Osteocyte (in vitro differentiated cells): ENCODE measurements at regions not wholly inside any gene's neighbourhood (a gene's known extent, or its start where the extent isn't known, plus 50 kb on each side); places are given as distances from the start of the nearest gene placed in this dataset.
"Not testable (repeated sequence)": the region's sequence is repeated elsewhere in the genome, so short reads cannot be mapped to it uniquely, and the experiment has no call there.

Experiments used
- DNase-seq: peaks from one replicate; pipeline ENCODE4 v3.0.0; 2021; ENCODE audit warnings: mixed read lengths; ENCODE audit not compliant: unreplicated experiment; ENCODE audit errors: extremely low spot score
- H3K27ac Mint-ChIP-seq: one replicate; pipeline ENCODE4 v1.8.0; 2021; ENCODE audit warnings: mild to moderate bottlenecking, mixed read lengths; ENCODE audit not compliant: unreplicated experiment
- H3K27me3 Mint-ChIP-seq: one replicate; pipeline ENCODE4 v1.8.0; 2021; ENCODE audit warnings: mixed read lengths; ENCODE audit not compliant: unreplicated experiment
- H3K36me3 Mint-ChIP-seq: one replicate; pipeline ENCODE4 v1.8.0; 2021; ENCODE audit warnings: mixed read lengths; ENCODE audit not compliant: unreplicated experiment
- H3K4me1 Mint-ChIP-seq: one replicate; pipeline ENCODE4 v1.8.0; 2021; ENCODE audit warnings: mixed read lengths; ENCODE audit not compliant: unreplicated experiment
- H3K4me3 Mint-ChIP-seq: one replicate; pipeline ENCODE4 v1.8.0; 2021; ENCODE audit warnings: mild to moderate bottlenecking, moderate library complexity, mixed read lengths; ENCODE audit not compliant: unreplicated experiment
- H3K9me3 Mint-ChIP-seq: one replicate; pipeline ENCODE4 v1.8.0; 2021; ENCODE audit warnings: mixed read lengths; ENCODE audit not compliant: unreplicated experiment
- TF ChIP-seq, protein P1 (sequence below): fragments of 200-600 bp; sonication (generic); IDR thresholded peaks from 2 replicates; pipeline ENCODE4 v1.5.0; 2021; ENCODE audit warnings: antibody characterized with exemption, mild to moderate bottlenecking, moderate library complexity

DNA sequence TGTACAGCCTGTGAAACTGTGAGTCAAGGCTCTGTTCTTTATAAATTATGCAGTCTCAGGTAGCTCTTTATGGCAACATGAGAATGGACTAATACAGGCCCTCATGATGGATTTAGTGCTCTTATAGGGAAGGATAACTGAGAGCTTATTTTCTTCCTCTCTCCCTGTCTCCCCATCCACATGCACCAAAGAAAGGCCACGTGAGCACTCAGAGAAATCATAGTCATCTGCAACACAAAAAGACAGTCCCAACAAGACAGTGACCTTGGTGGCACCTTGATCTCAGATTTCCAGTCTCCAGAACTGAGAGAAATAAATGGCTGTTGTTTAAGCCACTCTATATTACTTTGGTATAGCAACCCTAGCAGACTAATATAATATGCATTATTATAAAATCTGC, 2133.6 kb upstream of the ACO1 start:
- TF ChIP-seq, protein P1, sequence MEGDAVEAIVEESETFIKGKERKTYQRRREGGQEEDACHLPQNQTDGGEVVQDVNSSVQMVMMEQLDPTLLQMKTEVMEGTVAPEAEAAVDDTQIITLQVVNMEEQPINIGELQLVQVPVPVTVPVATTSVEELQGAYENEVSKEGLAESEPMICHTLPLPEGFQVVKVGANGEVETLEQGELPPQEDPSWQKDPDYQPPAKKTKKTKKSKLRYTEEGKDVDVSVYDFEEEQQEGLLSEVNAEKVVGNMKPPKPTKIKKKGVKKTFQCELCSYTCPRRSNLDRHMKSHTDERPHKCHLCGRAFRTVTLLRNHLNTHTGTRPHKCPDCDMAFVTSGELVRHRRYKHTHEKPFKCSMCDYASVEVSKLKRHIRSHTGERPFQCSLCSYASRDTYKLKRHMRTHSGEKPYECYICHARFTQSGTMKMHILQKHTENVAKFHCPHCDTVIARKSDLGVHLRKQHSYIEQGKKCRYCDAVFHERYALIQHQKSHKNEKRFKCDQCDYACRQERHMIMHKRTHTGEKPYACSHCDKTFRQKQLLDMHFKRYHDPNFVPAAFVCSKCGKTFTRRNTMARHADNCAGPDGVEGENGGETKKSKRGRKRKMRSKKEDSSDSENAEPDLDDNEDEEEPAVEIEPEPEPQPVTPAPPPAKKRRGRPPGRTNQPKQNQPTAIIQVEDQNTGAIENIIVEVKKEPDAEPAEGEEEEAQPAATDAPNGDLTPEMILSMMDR, result no peak
- H3K36me3 Mint-ChIP-seq, result no peaks in the 10 kb centered on the region

DNA sequence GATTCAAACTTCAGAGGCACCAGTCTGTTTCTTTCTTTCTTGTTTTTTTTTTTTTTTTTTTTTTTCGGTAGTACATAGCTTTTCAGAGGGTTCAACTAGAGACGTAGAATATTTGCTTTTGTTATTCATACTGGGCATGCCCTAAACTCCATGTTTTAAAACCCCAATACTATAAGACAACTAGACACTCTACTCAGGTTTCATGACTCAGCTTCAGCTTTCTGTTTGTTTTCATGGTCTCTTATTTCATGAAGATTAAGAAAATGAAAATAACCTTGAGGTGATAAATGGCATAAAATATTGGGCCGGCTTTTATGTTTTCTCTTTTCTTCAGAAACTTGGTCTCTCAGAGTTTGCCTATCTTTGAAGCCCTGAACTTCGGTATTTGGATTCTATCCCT, 2126.3 kb upstream of the ACO1 start:
- H3K27me3 Mint-ChIP-seq, result no peaks in the 10 kb centered on the region
- H3K4me1 Mint-ChIP-seq, result no peaks in the 10 kb centered on the region
- H3K27ac Mint-ChIP-seq, result no peak overlapping the region
- H3K9me3 Mint-ChIP-seq, result peaks cover 24% of the 10 kb centered on the region
- DNase-seq, result no peak
- TF ChIP-seq, protein P1, result no peak
- H3K36me3 Mint-ChIP-seq, result no peaks in the 10 kb centered on the region
- H3K4me3 Mint-ChIP-seq, result no peak overlapping the region

More for the DNA sequence above, 2133.6 kb upstream of the ACO1 start:
- no peak for DNase-seq
- Mint-ChIP-seq H3K9me3 (no peaks in the 10 kb centered on the region), H3K4me3 (no peak overlapping the region), H3K27ac (no peak overlapping the region), H3K4me1 (no peaks in the 10 kb centered on the region), H3K27me3 (no peaks in the 10 kb centered on the region)

DNA sequence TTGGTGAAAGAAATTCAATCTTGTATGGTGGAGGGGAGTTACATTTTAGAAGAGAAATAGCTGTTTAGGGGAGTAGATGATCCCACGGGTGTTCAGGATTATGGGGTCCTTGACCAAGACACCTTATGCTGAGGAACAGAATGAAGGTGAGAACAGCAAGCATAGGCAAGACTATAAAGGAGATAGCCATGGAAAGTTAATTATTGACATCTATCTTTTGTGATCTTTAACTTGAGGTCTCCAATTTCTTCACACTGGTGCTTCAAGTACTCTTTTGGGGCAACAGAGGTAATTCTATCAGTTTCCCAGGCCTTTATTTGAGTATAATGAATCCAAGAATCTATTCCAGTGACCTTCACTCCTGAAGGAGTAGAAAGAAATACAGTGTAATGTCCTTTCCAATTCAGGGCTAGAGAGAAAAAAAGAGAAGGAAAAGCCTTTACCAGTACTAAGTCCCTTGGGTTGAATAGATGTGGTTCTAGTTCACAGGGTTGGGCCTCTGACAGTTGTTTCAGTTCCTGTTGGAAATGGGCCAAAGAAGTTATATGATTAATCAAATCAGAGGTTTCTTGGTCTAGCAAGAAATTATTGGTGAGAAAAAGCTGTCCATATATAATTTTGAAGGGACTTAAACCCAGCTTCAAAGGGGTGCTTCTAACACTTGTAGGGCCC, 2104.1 kb upstream of the ACO1 start:
- Mint-ChIP-seq H3K4me3 (no peak overlapping the region), H3K36me3 (no peaks in the 10 kb centered on the region), H3K4me1 (no peaks in the 10 kb centered on the region), H3K27me3 (no peaks in the 10 kb centered on the region), H3K27ac (no peak overlapping the region), H3K9me3 (peaks cover 14% of the 10 kb centered on the region)
- no peak for DNase-seq
- TF ChIP-seq, protein P1, result no peak

DNA sequence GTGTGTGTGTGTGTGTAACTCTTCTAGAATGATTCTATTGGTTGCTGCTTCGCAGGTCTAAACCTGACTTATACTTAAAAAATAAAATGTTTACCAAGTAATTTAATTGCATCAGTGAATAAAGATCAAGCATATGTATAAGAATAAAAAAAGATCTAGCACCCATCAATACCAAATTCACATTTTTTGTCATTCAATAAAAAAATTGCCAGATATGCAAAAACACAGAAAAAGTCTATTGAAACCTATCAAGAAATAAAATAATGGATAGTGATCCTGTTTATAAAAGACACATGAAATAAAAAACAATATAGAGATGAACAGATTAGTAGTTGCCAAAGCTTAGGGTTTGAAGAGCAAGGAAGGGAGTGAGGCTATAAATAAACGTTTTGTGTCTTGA, 2095.0 kb upstream of the ACO1 start:
- TF ChIP-seq, protein P1, result no peak
- Mint-ChIP-seq H3K27ac (no peak overlapping the region), H3K27me3 (no peaks in the 10 kb centered on the region), H3K4me1 (no peaks in the 10 kb centered on the region), H3K36me3 (no peaks in the 10 kb centered on the region), H3K9me3 (no peaks in the 10 kb centered on the region), H3K4me3 (no peak overlapping the region)
- DNase-seq, result no peak

DNA sequence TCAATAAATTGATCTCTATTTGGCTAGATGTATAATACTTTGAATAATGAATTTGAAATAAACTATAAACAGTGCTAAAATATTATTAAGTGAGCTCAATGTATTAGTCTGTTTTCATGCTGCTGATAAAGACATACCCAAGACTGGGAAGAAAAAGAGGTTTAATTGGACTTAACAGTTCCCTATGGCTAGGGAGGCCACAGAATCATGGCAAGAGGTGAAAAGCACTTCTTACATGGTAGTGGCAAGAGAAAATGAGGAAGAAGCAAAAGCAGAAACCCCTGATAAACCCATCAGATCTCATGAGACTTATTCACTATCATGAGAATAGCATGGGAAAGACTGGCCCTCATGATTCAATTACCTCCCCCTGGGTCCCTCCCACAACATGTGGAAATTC, 2092.4 kb upstream of the ACO1 start:
- not testable (repeated sequence) for H3K9me3 Mint-ChIP-seq, H3K27me3 Mint-ChIP-seq, DNase-seq, H3K36me3 Mint-ChIP-seq, H3K27ac Mint-ChIP-seq, H3K4me3 Mint-ChIP-seq, H3K4me1 Mint-ChIP-seq

DNA sequence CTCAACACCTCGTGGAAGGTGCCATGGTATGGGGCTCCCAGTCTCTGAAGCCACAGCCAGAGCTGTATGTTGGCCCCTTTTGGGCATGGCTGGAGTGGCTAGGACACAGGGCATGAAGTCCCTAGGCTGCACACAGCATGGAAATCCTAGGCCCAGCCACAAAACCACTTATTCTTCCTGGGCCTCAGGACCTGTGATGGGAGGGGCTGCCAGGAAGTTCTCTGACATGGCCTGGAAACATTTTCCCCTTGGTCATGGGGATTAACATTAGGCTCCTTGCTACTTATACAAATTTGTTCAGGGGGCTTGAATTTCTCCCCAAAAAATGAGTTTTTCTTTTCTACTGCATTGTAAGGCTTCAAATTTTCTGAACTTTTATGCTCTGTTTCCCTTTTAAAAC, 2091.2 kb upstream of the ACO1 start:
- Mint-ChIP-seq H3K4me1 (no peaks in the 10 kb centered on the region), H3K36me3 (no peaks in the 10 kb centered on the region), H3K9me3 (no peaks in the 10 kb centered on the region), H3K4me3 (no peak overlapping the region), H3K27me3 (no peaks in the 10 kb centered on the region), H3K27ac (no peak overlapping the region)
- TF ChIP-seq, protein P1, result no peak
- no peak for DNase-seq
